ENCODE measurements at regions not wholly inside any gene's neighbourhood (a gene's known extent, or its start where the extent isn't known, plus 50 kb on each side); places are given as distances from the start of the nearest gene placed in this dataset.

DNA sequence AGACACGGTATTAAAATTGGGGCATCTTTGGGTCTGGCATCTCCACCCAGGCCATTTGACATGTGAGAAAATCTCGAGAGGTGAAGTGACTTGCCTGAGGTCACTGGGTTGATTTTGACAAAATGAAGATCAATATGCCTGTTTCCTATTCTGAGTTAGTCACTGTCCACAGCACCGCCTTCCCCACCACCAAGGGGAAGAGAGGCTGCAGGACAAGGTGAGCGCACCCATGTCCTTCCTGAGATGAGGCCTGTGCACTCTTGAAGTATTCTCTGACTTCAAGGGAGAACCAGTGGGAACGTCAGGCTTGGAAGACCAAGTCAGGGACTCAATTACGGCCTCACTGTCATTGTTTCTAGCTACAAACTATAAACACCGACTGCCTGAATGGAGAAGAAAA lies 49.9 kb upstream of the WSB1 start:
- no peak for DNase-seq (ENCODE audit: low read depth)
